GM21528 (cell line): ENCODE measurements at regions not wholly inside any gene's neighbourhood (a gene's known extent, or its start where the extent isn't known, plus 50 kb on each side); places are given as distances from the start of the nearest gene placed in this dataset.
"Not testable (repeated sequence)": the region's sequence is repeated elsewhere in the genome, so short reads cannot be mapped to it uniquely, and the experiment has no call there.

ENCODE experiments used
- ATAC-seq: cut with Tn5 transposase; IDR thresholded peaks from one replicate; pipeline ENCODE4 v1.9.1; 2021; ENCODE audit warnings: mild to moderate bottlenecking, moderate library complexity; ENCODE audit not compliant: unreplicated experiment, low FRiP score

DNA sequence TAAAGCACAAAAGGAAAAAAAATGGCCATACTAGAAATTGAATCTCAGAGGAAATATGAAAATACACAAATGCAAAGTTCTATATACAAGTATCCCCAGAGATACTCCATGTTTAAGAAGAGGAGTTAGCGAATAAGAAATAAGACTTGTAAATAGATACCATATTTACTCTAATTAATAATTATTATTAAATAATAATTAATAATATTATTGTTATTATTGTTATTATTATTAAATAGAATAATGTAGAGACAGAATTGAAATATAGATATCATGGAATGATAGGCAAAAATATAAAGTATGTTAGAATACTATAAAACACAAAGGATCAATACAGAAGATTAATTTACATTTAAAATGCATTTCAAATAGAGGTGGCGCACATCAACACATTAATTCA lies 1047.5 kb upstream of the MIR17HG start:
- ATAC-seq: no peak

DNA sequence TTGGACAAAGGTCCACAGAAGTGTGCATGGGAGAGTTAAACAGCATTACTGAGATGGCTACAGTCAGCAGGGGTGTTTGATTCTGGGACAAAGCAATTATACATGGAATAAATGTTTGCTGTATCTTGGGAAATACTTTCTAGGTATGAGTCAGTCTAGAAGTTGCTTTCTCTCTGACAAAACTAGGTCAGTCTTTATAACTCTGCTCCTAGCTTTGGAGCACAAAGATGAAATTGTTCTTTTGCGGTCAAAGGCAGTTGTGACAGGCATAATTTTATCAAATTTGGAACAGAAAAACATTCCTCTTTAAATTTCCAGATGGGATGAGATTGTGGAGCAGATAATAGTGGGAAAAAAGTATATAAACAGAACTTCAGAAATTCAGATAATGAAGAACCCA lies 1045.4 kb upstream of the MIR17HG start:
- no peak for ATAC-seq

DNA sequence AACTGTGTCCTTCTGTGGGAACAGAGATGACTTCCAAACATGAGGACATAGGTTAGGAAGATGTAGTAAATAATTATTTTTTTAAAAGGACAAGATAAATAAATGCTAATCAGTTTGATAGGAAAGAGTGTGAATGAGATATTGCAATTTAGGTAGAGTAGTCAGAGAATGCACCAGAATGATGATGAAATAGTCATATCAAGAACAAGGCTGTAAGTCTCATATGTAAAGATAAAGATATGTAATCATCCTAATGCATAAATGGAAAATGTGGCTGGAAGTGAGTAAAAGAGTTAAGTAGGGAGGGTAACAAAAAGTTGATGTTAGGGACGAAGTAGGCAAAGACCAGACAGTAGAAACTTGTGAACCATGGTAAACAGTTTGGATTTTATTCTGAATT lies 1041.7 kb upstream of the MIR17HG start:
- ATAC-seq: no peak

DNA sequence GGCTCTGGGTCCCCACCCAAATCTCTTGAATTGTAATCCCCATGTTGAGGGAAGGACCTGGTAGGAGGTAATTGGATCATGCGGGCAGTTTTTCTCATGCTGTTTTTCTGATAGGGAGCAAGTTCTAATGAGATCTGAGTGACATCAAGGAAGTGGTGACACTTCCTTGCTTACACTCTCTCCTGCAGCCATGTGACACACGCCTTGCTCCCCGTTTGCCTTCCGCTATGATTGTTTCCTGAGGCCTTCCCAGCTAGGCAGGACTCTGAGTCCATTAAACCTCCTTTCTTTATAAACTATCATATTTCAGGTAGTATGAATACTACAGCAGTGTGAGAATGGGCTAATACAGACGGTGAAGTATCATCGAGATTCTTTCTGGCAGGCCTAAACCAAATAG lies 1040.4 kb upstream of the MIR17HG start:
- ATAC-seq: no peak

DNA sequence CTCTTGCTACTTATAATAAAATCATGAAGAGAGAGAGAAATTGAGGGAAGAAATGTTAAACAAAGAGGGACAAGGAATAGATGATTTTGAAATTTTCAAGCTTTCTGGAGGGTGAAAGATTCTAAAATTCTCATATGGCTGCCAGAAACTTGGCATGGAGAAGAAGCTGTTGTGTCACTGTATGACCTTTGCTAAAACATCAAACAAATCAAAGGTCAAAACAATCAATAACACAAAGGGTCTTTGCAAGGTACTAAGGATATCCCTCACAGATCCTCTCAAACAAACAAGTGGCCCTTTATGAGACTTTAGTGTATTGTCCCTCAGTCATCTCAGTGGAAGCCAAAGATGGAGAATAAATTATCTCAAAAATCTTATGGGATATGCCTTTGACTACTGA lies 1039.2 kb upstream of the MIR17HG start:
- no peak for ATAC-seq

DNA sequence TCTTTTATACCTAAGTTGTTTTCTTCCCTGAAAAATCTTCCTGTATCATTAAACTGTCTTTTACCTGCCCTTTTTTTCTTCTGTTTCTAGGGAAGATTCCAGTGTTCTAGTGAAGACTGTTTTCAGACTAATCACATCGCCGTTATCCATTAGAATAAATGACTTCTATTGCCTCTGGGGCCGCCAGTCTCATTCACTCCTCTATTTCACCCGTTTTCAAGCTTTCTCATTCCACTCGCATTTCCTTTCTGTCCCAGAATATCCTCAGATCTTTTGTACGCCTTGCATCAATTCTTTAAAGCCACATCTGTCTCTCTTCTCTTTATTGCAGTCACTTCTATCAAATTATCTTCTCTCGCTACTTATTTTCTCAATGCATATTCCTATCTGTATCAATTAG lies 1035.6 kb upstream of the MIR17HG start:
- ATAC-seq: no peak

DNA sequence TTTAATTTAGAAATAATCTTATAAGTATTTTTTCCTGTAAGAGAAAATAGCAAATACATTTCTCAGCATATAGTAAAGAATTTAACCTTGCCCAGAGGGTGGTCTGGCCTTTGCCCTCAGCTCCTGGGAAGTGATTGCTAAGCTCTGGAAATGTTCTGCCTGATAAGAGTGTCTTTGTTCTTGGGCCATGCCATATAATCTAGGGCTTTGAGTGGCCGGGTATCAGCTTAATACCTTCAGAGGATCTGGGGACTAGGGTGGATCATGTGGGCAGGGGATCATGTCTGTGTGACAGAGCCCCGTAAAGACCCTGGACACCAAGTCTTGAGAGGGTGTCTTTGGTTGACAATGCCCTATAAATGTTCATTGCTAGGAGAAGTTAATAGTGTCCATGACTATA lies 1032.4 kb upstream of the MIR17HG start:
- no peak for ATAC-seq

DNA sequence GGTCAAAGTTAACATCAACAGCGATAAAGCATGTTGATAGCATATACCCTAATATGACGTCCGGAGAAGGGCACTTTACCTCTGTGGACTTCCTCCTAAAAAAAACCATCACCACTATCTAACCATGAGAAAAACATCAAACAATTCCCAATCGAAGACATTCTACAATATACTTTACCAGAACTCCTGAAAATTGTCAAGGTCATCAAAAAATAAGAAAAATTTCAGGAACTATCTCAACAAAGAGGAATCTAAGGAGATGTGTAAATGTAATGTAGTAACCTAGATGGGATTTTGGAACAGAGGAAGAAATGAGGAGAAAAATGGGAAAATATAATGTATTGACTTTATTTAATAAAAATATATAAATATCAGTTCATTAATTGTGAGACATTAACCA lies 1026.8 kb upstream of the MIR17HG start:
- ATAC-seq: no peak

DNA sequence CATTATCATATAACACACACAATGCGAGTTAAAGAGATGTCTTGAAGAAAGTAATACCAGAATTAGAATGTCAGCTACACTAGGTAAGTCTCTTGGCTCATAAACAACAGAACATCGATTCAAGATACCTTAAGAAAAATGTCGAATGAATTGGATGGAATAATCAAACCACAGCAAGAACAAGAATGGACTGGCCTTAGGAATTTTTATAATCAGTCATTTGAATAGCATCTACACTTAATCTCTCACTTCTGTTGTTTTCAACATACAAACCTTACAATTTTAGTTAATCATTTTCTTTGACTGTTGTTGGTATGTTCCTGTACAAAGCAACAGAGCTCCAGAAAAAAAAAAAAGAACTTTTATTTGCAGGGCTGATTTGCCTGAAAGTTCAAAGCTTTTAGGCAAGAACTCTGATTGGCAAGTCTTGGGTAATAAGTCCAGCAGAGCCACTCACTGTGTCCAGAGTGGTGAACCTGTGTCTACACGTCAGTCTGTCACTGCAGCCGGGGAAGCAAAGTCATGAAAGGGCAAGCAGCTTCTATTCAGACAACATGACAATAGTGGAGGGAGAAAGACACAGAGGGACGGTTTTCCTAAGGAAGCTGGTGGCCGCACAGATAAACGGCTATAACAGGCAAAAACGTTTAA lies 1026.1 kb upstream of the MIR17HG start:
- ATAC-seq: no peak

DNA sequence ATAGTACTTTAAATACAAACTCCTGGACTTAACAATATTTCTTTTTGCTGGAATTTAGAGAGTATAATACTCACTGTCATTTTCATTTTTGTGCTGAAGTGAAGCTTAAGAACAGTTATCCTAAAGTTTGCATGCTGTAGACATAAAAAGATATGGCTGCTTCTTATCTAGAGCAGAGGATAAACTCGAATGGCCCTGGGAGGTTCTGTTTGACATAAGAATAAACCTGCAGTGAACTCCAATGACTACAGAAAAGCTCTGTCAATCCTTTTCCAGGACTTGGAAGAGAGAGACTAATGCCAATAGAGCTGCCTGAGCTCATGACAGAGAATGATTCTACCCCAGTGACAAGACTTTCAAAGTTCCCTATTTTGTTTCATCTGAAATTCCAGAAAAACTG lies 1017.8 kb upstream of the MIR17HG start:
- no peak for ATAC-seq

DNA sequence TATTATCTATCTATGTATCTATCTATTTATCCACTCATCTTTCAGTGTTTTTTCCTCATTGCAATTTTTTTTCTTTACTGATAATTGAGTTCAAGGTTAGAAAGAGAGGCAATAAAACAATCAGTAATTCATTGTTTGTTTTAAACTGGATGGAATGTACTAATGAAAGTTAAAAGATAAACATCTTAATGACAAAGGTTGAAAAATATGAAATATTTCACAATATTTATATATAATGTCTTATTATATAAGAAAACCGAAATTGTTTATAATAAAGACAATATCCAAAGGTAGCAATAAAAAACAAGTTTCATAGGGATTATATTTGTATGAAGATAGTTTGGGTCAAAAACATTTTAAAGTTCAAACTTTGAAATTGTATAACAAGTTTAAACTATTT lies 1015.5 kb upstream of the MIR17HG start:
- ATAC-seq: no peak

DNA sequence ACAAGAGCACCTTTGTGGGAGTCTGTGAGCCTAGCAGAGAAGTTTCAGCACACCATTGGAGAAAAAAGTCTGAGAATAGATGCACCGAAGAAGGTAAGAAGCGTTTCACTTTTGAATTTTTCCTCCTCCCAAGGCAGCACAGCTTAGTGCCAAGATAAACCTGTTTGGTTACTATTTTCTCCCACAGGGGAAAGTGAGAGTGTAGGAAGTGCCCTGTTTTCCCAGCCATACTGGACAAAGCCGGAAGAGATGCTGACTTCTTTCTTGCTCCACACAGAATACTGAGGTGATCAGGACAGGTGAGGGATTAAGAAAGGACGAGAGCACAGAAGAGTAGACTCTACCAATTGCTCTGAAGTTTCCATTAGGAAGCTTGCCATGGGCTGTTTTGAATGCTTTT lies 1011.0 kb upstream of the MIR17HG start:
- no peak for ATAC-seq

DNA sequence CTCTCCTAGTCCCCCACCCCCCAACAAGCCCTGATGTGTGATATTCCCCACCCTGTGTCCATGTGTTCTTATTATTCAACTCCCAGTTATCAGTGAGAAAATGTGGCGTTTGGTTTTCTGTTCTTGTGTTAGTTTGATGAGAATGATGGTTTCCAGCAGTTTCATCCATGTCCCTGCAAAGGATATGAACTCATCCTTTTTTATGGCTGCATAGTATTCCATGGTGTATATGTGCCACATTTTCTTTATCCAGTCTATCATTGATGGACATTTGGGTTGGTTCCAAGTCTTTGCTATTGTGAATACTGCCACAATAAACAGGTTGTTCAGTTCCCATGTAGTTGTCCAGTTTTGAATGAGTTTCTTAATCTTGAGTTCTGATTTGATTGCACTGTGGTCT lies 1006.1 kb upstream of the MIR17HG start:
- not testable (repeated sequence) for ATAC-seq

DNA sequence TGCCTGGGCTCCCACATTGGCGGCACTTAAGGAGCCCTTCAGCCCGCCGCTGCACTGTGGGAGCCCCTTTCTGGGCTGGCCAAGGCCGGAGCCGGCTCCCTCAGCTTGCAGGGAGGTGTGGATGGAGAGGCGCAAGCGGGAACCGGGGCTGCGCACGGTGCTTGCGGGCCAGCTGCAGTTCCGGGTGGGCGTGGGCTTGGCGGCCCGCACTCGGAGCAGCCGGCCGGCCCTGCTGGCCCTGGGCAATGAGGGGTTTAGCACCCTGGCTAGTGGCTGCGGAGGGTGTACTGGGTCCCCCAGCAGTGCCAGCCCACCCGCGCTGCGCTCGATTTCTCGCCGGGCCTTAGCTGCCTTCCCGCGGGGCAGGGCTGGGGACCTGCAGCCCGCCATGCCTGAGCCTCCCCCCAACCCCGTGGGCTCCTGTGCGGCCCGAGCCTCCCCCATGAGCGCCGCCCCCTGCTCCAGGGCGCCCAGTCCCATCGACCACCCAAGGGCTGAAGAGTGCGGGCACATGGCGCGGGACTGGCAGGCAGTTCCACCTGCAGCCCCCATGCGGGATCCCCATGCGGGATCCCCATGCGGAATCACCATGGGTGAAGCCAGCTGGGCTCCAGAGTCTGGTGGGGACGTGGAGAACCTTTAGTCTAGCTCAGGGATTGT lies 998.9 kb upstream of the MIR17HG start:
- ATAC-seq: not testable (repeated sequence)

DNA sequence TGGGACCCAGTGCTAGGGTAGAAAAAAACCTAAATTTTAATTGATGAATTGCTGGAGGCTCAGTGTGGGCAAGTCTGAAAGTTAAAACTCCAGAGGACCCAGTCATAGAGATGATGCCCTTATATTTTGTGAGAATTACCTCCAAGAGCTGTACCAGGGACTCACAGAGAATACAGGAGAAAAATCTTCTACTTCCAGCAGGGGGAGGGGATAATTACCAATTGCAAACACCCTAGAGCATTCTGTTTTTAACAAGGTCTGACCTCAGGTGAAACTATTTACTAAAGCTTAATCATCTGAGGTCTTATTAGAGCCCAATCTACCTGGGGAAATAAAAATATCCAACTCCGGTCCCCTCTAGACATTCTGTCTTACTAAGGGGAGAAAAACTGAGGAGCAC lies 994.7 kb upstream of the MIR17HG start:
- no peak for ATAC-seq

DNA sequence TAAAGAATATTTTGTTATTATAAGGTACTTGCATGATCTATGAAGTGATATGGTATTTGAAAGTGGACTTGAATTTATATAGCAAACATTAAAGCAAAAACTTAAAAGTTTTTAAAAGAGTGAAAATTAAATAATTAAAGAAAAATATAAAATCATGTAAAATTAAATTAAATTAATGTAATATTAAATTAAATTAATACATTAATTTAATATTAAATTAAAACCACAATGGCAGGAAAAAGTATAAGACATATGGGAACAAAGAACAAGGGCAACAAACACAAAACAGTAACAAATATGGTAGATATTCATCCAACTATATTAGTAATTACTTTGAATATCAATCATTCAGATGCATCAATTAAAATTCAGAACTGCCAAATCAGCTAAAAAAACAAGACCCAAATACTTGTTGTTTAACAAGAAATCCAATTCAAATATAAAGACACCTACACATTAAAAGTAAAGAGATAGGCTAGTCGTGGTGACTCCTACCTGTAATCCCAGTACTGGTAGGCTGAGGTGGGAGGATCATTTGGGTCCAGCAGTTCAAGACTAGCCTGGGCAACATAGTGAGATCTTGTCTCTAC lies 992.2 kb upstream of the MIR17HG start:
- no peak for ATAC-seq

DNA sequence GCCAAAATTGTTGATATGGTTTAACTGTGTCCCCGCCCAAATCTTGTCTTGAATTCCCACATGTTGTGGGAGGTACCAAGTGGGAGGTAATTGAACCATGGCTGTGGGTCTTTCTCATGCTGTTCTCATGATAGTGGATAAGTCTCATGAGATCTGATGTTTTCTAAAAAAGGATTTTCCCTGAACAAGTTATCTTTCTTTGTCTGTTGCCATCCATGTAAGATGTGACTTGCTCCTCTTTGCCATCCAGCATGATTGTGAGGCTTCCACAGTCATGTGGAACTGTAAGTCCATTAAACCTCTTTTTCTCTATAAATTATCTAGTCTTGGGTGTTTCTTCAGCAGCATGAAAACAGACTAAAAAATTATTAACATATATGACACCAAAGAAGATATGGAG lies 986.7 kb upstream of the MIR17HG start:
- ATAC-seq: no peak

DNA sequence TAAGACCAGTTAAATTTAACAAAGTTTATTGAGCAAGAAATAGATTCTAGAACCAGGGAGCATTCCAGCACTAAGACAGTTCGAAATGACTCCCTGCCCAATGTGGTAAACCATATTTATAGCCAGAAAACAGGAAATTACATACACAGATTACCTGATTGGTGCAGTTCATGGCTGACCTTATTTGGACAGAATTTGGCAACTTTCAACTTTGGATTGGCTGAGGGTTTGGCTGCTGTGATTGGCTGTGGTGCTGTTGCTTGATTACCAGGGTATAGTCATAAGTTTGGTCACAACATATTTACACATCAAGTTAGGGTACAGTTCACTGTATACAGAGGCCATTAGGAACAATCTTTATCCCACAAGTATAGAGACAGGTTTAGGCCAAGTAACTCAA lies 984.8 kb upstream of the MIR17HG start:
- no peak for ATAC-seq

DNA sequence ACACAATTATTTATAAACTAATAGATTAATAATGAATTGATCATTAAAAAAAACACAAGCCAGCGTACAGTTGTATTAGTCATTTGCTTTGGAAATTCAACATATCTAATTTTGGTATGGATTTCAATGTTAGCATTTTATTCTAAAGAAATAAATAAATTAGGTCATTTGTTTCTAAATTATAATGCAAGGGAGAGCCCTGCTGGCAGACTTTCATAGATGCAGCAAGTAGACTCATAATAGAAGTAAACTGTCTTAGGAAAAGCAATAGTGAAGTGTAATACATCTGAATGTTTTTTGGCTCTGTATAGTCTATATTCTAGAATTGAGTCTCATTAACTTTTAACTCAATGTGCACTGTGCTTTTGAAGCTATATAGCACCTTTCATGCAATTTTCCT lies 982.4 kb upstream of the MIR17HG start:
- ATAC-seq: no peak

DNA sequence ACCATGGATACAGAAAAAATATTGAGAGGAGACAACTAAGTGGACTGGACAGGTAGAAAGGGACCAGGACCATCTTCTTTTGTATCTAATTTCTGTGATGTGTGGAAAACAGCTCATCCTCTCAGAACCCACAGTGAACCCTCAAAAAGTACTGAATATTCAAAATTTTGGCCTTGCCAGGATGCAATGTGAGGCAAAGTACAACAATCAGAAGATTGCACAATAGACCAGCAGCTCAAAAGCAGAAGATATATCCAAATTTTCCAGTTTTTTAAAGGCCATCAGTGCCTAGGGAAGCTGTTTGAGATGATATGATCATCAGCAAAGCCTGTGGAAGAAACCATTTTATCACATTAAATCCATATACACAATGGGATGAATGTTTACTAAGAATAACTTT lies 973.3 kb upstream of the MIR17HG start:
- ATAC-seq: no peak

DNA sequence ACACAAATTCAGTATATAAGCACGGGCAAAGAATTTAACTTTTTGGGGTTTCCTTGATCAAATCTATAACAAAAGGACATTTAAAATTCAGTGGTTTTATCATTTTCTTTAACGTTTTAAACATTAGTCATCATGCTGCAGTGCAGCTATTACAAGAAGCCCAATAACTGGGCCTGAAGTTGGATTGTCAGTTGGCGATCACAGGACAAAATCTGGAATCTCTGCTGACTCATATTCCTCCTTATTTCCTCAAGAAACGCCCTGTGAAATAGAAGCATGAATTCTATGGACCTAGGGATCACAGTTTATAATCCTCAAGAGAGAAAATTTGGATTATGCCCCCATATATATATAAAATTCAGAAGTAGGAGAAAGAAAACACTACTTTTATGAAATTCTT lies 971.6 kb upstream of the MIR17HG start:
- ATAC-seq: no peak

DNA sequence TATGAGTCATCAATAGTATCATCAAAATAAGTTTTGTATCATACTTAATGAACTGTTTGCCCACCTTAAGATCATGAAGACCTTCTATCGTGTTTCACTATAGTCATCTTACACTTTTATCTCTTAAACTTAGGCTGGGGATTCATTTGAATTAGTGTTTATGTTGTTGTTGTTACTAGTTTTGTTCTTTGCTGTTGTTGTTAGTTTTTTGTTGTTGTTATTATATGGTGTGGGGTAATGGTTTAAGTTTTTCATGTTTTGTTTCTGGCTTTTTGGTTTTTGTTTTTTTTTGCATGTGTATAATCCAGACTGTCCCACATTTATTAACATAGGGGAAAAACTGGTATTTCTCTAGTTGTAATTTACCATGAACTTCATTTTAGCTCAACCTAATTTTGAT lies 965.1 kb upstream of the MIR17HG start:
- no peak for ATAC-seq
